ENCODE measurements at regions not wholly inside any gene's neighbourhood (a gene's known extent, or its start where the extent isn't known, plus 50 kb on each side); places are given as distances from the start of the nearest gene placed in this dataset.

DNA sequence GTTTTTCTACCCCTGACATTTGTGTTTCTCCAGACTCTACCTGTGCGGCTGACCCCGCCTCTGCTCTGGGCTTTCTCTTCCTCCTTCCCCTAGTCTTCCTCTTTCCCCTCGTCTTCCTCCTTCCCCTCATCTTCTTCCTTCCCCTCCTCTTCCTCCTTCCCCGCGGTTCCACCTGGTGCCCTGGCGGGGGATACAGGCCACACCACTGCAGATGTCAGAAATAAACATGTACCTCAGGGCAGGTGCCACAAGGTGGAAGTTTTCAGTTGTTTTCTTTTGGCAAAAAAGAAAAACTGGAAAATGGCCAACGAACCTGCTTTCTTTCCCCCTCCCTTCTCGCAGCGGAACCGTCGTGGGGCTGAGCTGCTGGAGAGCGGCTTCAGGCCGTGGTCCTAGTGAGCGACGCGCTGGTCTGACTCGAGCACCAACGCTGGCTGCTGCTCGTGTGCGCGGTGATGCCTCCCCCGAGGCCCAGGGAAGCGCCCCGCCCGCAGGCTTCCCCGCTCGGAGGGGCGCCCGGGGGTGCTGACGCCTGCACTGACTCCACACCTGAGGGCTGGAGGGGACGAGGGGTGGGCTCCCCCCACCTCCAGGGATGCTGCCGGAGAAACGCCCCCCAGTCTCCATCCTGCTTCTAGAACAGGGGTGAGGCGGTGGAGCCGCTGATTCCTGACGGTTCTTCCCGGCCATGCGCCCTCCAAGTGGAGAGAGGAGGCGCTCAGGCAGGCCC, 83.7 kb upstream of the ZNF516 start:
- TF ChIP-seq, protein P1, sequence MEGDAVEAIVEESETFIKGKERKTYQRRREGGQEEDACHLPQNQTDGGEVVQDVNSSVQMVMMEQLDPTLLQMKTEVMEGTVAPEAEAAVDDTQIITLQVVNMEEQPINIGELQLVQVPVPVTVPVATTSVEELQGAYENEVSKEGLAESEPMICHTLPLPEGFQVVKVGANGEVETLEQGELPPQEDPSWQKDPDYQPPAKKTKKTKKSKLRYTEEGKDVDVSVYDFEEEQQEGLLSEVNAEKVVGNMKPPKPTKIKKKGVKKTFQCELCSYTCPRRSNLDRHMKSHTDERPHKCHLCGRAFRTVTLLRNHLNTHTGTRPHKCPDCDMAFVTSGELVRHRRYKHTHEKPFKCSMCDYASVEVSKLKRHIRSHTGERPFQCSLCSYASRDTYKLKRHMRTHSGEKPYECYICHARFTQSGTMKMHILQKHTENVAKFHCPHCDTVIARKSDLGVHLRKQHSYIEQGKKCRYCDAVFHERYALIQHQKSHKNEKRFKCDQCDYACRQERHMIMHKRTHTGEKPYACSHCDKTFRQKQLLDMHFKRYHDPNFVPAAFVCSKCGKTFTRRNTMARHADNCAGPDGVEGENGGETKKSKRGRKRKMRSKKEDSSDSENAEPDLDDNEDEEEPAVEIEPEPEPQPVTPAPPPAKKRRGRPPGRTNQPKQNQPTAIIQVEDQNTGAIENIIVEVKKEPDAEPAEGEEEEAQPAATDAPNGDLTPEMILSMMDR (IDR thresholded peaks at IDR 0.05): no peak
- TF ChIP-seq POLR2A (IDR thresholded peaks at IDR 0.05): no peak

Data from adrenal gland (tissue), 5 donors.